ENCODE measurements at regions not wholly inside any gene's neighbourhood (a gene's known extent, or its start where the extent isn't known, plus 50 kb on each side); places are given as distances from the start of the nearest gene placed in this dataset.

DNA sequence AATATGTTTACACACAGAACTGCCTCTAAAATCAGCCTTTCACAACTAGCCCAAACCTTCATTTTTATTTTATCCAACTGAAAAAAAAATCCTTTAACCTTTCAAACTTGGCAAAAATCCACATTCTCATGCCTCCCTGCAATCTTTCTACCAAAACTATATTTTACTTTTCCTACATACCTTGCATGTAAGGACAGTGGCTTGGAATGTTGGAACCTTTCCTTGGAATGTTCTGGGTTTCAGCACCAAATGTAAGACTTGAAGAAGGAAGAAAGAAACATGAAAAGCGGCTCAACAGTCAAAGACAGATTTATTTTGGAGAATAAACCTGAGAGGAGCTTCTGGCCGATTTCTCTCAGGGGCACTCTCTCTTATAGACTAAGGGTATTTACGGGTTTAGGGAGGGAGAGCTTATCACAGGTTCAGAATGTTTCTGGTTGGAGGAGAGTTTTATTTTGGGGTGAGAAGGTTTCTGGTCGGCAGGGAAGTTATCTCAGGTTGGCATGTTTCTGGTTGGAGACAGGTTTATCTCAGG is 79.7 kb downstream of the RRM2 start:
- TF ChIP-seq, protein P1, sequence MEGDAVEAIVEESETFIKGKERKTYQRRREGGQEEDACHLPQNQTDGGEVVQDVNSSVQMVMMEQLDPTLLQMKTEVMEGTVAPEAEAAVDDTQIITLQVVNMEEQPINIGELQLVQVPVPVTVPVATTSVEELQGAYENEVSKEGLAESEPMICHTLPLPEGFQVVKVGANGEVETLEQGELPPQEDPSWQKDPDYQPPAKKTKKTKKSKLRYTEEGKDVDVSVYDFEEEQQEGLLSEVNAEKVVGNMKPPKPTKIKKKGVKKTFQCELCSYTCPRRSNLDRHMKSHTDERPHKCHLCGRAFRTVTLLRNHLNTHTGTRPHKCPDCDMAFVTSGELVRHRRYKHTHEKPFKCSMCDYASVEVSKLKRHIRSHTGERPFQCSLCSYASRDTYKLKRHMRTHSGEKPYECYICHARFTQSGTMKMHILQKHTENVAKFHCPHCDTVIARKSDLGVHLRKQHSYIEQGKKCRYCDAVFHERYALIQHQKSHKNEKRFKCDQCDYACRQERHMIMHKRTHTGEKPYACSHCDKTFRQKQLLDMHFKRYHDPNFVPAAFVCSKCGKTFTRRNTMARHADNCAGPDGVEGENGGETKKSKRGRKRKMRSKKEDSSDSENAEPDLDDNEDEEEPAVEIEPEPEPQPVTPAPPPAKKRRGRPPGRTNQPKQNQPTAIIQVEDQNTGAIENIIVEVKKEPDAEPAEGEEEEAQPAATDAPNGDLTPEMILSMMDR (IDR thresholded peaks at IDR 0.05; ENCODE audit: low read depth, low read length) = no peak
- TF ChIP-seq EZH2phosphoT487 (IDR thresholded peaks at IDR 0.05; ENCODE audit: low read depth) = no peak

Measured in OCI-LY3 (cell line).